ENCODE measurements at regions not wholly inside any gene's neighbourhood (a gene's known extent, or its start where the extent isn't known, plus 50 kb on each side); places are given as distances from the start of the nearest gene placed in this dataset.

GRCh38 chr6:153856929-153857376 lies 182.1 kb upstream of the OPRM1 start:
- TF ChIP-seq CTCF (conservative IDR thresholded peaks at IDR 0.05; ENCODE audit: low read length) = no peak
- TF ChIP-seq EZH2phosphoT487 (IDR thresholded peaks at IDR 0.05; ENCODE audit: borderline replicate concordance, low read depth, low read length) = no peak
